H54 (cell line): ENCODE measurements at regions not wholly inside any gene's neighbourhood (a gene's known extent, or its start where the extent isn't known, plus 50 kb on each side); places are given as distances from the start of the nearest gene placed in this dataset.

ENCODE experiments used
- DNase-seq: peaks from one replicate; pipeline ENCODE4 v3.0.0; 2011; ENCODE audit warnings: low spot score, mixed read lengths; ENCODE audit not compliant: insufficient read length
- FAIRE-seq: peaks from 3 replicates; lab custom pipeline; 2011; peaks lifted over from hg19 to GRCh38; lab: Jason Lieb, UNC
- POLR2A ChIP-seq: IDR thresholded peaks from 2 replicates; pipeline ENCODE4 v1.6.1; 2011; ENCODE audit warnings: low read depth, mild to moderate bottlenecking, low read length

DNA sequence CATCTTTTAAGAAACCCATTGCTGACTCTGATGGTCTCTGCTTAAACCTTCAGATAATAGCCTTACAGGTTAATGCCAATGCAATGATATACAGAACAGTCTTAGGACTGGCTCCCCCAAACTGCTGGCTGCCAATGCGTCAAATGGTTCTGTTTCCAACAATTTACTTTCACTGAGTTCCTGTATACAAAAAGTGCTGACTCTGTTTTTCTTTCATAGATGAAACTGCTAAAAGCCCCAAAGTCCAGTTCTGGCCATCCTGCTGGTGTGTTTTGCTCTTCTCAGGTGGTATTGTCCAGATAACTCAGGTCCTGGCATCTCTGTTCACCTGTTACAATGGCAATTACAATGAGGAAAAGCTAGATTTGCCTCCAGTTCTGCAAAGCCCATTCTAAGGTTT lies 326.9 kb downstream of the GRIN2B start:
- no peak for DNase-seq
- no peak for TF ChIP-seq POLR2A
- no peak for FAIRE-seq

DNA sequence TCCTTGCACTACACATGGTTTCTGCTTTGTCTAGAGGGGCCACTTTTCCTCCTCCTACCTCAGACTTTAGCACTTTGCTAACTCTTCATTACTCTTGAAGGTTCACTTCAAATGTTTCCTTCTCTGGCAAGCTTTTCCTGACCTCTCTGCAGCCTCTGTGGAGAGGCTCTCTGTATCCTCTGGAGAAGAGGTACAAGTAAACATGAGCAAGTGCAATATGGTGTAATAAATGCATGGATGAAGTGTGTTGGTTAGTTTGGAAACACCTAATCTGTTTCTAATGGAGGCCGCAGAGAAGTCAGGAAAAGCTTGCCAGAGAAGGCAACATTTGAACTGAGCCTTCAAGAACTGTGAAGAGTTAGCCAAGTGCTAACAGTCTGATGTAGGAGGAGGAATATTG lies 329.3 kb downstream of the GRIN2B start:
- TF ChIP-seq POLR2A, result no peak
- DNase-seq (no peak), FAIRE-seq (no peak)

DNA sequence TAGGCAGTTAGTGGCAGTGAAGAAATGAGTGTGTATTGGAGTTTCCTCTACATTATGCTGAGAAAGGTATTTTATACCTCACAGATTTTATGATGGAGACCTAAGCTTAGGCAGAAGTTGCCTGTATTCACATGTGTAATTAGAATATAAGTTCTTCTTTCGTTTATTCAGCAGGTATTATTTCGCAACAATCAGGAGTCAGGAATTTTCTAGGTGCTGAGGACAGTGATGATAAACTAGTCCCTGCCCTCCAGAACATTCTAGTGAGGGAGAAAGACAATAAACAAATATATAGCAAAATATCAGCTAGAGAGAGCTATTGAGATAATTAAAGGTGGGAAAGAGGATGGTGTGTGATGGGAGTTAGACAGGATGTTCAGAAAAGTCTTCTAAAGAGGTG lies 345.7 kb downstream of the GRIN2B start:
- no peak for TF ChIP-seq POLR2A
- DNase-seq, result no peak
- FAIRE-seq, result no peak

DNA sequence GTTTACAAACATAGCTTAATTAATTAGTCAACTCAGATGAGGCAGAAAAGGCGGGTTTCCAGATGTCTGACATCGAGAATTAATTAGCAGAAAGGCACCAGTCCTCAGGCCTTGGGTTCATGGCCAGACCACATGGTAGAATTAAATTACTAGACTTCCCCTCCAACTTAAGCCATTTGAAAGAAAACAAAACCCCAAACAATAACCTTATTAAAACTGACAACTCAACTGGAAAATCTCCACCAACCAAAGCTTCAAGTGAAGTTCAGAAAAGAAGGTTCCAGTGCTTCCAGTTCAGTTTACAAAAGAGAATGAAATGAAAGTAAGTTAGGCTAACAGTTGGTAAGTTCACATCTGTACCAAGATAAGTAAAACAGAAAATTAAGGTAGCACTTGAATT lies 349.5 kb downstream of the GRIN2B start:
- no peak for FAIRE-seq
- DNase-seq, result no peak
- TF ChIP-seq POLR2A, result no peak

DNA sequence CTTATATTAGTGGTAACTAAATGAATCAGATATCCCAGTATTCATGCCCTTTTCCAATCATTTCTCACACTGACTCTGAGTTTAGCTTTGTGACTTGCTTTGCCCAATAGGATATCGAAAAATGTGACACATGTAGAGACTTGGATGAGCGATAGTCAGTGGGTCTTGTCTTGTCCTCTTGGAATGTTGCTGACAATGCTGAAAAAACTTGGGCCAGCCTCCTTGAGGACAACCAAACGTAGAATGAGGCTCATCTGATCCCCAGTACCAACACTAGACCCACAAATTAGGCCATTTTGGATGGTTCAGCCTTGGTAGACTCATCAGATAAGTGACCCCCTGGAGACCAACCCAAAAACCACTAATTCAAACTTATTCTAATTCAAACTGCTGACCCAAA lies 351.0 kb downstream of the GRIN2B start:
- FAIRE-seq (no peak), DNase-seq (no peak)
- no peak for TF ChIP-seq POLR2A

DNA sequence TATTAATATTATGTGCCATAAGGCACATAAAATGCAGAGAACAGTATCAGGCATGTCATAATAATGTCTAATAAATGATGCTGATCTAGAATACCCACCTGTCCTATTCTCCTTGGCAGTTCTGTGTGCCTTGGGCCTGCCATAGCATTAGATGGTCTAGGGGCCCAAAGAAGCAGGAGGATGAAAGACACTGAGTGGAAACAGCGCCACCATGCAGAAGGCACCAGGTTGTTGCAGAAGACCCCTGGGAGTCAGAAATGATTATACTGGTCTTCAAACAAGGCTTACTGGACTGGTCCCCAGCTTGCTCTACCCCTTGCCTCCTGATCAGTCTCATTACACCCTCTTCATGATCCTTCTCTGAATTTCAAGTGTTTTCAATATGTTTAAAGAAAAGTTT lies 353.3 kb downstream of the GRIN2B start:
- no peak for TF ChIP-seq POLR2A
- FAIRE-seq, result no peak
- no peak for DNase-seq

DNA sequence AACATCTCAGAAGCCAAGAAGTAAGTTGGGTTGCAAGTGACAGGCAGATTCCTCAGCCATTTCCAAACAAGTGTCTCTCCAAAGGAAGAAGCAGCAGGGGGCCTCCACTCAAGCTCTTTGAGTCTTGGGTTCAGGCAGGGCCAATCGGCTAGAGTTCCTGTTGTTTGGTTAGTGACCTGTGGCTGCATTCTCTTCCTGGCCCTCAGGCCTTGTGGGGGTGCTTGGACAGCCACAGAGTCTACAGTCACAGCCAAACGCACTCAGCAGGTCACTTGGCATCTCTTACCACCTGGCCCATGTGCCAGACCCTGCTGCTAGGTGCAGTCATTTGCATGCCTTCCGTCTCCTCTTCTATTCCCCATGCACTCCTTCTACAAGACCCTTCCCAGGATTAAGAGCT lies 353.9 kb downstream of the GRIN2B start:
- FAIRE-seq (no peak), DNase-seq (no peak)
- no peak for TF ChIP-seq POLR2A

DNA sequence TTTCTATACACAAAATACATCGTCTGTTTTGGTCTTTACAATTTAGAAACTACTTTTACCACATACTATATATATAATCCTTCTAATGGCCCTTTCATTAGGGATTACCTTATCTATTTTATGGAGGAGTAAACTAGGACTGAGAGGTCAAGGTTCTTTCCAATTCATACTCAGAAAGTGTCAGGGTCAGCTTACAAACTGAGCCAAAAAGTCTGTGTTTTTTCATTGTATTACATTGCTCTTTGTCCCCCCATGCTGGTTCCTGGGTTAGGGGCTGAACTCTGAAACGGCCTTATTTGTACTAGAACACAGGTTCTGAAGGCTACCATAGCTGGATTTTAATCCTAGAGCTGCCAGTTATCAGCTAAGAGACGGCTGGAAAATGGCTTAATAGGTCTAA lies 368.1 kb downstream of the GRIN2B start:
- no peak for TF ChIP-seq POLR2A
- no peak for FAIRE-seq
- no peak for DNase-seq

DNA sequence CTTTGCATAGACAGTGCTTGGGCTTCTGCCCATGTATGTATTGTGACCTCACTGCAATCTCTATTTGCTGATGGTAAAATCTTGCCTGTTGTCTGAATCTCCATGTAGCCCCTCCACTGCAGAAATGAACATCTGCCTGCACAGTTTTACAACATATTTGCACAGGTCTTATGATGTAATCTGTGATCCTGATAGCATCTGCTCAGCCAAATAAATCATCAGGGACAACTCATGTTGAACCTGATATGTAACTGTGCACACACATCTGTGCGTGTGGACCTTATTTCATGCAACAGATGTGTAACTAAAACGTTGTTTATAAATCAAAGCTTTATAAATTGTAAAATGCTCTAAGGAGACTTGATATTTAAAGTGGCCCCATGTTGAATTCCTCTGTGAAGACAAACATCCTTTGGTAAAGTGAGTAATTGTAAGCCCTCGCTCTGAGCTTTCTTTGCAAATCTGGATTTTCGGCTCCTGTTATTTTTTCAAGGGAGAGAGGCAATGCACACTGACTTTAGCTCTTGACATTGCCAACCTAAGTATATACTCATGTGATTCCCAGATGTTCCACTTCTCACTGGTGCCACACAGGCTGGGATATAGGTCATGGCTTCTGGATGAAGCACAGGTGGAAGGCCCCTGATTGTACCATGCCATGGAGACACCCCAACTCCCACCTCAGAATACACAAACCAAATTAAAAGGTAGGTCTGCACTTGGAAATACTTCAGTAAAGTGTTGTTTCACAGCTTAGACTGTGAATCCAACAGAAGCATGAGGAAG lies 371.3 kb downstream of the GRIN2B start:
- DNase-seq (no peak), FAIRE-seq (no peak)
- no peak for TF ChIP-seq POLR2A

DNA sequence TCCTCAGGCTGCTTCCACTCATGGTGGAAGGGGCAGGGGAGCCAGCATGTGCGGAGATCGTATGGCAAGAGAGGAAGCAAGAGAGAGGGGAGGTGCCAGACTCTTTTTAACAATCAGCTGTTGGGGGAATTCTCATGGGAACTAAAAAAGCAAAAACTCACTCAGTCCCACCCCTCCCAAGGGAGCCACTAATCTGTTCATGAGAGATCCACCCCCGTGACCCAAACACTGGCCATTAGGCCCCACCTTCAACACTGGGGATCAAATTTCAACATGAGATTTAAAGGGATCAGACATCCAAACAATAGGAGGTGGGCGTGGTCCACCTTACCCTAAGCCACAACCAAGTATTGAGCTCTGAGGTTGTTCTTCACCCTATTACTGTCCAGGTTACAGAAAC lies 375.1 kb downstream of the GRIN2B start:
- TF ChIP-seq POLR2A, result no peak
- no peak for FAIRE-seq
- DNase-seq, result no peak

DNA sequence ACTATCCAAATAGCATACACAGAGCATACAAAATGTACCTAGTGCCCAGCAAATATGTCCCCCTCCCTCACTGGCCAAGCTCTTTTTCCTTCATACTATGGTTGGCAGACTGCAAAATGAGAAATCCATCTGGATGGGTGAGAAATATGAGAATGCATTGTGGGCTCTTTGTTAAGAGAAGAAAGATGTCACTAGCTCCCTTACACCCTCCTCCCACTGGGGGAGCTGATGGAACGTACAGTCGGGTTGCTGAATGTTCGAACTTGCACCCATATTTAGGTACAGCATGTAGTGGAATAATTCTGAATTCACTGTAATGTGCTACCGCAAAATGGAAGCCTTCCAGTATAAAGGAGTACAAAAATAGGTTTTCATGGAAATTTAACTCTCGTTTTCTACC lies 377.4 kb downstream of the GRIN2B start:
- TF ChIP-seq POLR2A, result no peak
- FAIRE-seq, result no peak
- no peak for DNase-seq

DNA sequence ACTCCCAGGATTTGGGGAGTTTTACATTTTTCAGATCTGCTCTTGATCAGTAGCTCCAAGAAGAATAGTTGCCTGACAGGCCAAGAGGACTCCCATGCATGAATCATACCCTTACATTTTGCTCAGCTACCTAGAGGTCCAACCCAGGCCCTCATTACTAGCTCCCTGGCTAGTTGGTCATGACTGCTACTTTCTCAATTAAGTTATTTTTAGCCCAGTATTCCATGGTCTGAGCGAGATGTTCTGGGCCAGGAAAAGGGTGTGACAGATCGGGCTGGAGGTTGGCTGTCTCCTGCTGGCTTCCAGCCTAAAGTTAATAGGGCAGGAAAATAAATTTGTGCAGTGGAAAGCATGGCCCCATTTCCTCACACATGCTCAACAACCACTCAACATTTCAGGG lies 379.2 kb downstream of the GRIN2B start:
- TF ChIP-seq POLR2A, result no peak
- DNase-seq (no peak), FAIRE-seq (no peak)

DNA sequence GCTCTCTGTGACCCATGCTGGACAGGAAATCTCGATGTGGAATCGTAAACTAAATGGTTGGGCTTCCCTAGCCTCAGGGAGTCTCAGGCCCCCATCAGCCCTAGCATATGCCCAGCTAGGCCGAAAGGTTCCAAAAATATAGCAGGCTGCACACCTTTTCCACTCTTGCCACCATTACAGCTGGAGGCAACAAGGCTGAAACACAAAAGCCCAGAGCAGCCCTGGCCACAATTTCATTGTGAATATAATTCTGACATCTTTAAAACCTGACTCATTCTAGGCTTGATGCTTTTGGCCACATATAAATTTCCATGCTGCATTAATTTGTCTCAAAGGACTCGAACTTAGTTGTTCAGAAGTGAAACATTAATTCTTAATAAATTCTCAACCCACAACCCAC lies 382.2 kb downstream of the GRIN2B start:
- FAIRE-seq (no peak), DNase-seq (no peak)
- TF ChIP-seq POLR2A, result no peak

DNA sequence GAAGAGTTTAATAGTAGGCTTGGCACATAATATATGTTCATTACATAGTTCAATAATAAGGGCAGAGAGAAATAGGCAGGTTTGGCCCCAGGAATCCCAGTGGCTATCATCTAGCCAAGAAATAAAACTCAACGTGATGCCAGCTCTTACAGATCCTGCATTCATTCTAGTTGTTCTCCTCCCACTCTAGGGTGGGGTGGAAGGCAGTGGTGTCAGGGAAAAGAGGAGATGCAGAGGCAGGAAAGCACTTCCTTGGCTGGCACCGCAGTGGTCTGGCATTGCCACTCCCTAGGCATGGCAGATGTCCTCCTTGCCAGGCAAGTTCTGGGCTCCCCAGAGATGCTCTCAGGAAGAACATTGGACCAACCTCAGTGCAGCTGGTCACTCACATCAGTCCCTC lies 383.6 kb downstream of the GRIN2B start:
- DNase-seq (no peak), FAIRE-seq (no peak)
- TF ChIP-seq POLR2A, result no peak

DNA sequence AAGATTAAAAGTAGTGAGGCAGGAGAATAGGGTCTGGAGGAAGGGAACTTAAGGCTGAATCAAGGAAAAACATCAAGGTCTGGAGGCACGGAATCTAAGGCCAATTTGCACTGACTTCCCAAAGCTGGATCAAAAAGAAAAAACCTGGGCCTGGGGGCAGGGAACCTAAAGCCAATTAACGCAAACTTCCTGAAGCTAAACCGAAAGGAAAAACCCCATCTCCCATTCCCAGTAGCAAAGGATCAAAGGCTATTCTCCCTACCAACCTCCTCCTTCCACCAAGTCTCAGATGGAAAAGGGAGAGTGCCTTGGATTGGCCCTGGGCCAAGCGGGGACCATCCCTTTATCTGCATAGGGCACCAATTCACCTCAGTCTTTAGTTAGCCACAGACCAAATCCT lies 384.2 kb downstream of the GRIN2B start:
- no peak for FAIRE-seq
- no peak for DNase-seq
- TF ChIP-seq POLR2A, result no peak

DNA sequence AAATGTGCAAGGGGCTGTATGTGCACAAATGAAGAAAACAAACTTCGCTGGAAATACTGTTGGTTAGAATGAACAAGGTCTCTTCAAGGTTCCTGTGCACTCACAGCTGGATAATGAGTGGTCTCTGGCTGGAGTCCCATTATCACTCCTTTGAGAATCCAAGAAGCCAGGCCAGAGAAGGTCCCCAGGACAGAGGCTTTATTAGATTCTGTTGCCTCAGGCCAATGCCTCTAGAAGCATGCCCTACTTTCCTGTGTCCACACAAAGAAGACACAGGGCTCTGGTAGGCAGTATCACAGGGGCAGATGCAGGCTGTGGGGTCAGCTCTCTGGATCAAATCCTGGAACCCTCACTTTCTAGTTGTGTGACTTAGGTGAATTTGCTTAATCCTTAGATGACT lies 384.7 kb downstream of the GRIN2B start:
- no peak for TF ChIP-seq POLR2A
- DNase-seq (no peak), FAIRE-seq (no peak)
